Upper lobe of left lung (tissue), 6 donors: ENCODE measurements at regions not wholly inside any gene's neighbourhood (a gene's known extent, or its start where the extent isn't known, plus 50 kb on each side); places are given as distances from the start of the nearest gene placed in this dataset.
"Not testable (repeated sequence)": the region's sequence is repeated elsewhere in the genome, so short reads cannot be mapped to it uniquely, and the experiment has no call there.

Experiments used
- ATAC-seq, 2 donors: fragments of 200-7000 bp; cut with Tn5 transposase; one replicate each; pipeline ENCODE4 v1.9.1; 2022; ENCODE audit warnings: mild to moderate bottlenecking in 2 of 2, moderate library complexity in 2 of 2; ENCODE audit not compliant: low FRiP score in 2 of 2
- DNase-seq, 2 donors: peaks; one replicate each; pipeline ENCODE4 v3.0.0-alpha.2; 2019 to 2020
- H3K27ac ChIP-seq, 4 donors: fragments of 200-600 bp; sonication (generic); one replicate each; pipeline ENCODE4 v1.5.1; 2016 to 2019
- H3K27me3 ChIP-seq, 4 donors: fragments of 200-600 bp; sonication (generic); one replicate each; pipeline ENCODE4 v1.5.1; 2017 to 2019
- H3K36me3 ChIP-seq, 4 donors: fragments of 200-600 bp; sonication (generic); one replicate each; pipeline ENCODE4 v1.5.1; 2016 to 2019
- H3K4me1 ChIP-seq, 4 donors: fragments of 200-600 bp; sonication (generic); one replicate each; pipeline ENCODE4 v1.5.1; 2018 to 2019
- H3K4me3 ChIP-seq, 4 donors: fragments of 200-600 bp; sonication (generic); one replicate each; pipeline ENCODE4 v1.5.1; 2017 to 2019; ENCODE audit warnings: mild to moderate bottlenecking in 2 of 4, moderate library complexity in 1 of 4
- H3K9me3 ChIP-seq, 4 donors: fragments of 200-600 bp; sonication (generic); one replicate each; pipeline ENCODE4 v1.5.1; 2018 to 2019
- CTCF ChIP-seq, 6 experiments: fragments of 450-650 bp in 4 of 6; fragments of 200-600 bp in 2 of 6; sonication (generic) in 2 of 6; IDR thresholded peaks; one replicate each; pipeline ENCODE4 v1.5.1; 2016 to 2019; ENCODE audit warnings: antibody characterized with exemption in 6 of 6
- EP300 ChIP-seq, 4 donors: sonication (generic); formaldehyde crosslinking; IDR thresholded peaks; one replicate each; pipeline ENCODE4 v1.5.1; 2017; ENCODE audit warnings: antibody characterized with exemption in 4 of 4, control low read depth in 2 of 4
- POLR2A ChIP-seq, 4 donors: fragments of 450-650 bp; IDR thresholded peaks; one replicate each; pipeline ENCODE4 v1.5.1; 2016 to 2017; ENCODE audit warnings: antibody characterized with exemption in 4 of 4, mild to moderate bottlenecking in 2 of 4
- POLR2AphosphoS5 ChIP-seq, 2 donors: sonication (generic); formaldehyde crosslinking; IDR thresholded peaks; one replicate each; pipeline ENCODE4 v1.5.1; 2017; ENCODE audit warnings: antibody characterized with exemption in 2 of 2
- WGBS, 2 donors: methylation state at CpG; one replicate each; pipeline ENCODE4 v1.1.5; 2017 to 2018; 5-methylcytosine and 5-hydroxymethylcytosine counted together
- donor health status: DM: no; HTN: no; CAD: no; lungs with moderate emphysema.
- donor health status: DM: no; HTN: yes; CAD: no; lungs with severe emphysema.

DNA sequence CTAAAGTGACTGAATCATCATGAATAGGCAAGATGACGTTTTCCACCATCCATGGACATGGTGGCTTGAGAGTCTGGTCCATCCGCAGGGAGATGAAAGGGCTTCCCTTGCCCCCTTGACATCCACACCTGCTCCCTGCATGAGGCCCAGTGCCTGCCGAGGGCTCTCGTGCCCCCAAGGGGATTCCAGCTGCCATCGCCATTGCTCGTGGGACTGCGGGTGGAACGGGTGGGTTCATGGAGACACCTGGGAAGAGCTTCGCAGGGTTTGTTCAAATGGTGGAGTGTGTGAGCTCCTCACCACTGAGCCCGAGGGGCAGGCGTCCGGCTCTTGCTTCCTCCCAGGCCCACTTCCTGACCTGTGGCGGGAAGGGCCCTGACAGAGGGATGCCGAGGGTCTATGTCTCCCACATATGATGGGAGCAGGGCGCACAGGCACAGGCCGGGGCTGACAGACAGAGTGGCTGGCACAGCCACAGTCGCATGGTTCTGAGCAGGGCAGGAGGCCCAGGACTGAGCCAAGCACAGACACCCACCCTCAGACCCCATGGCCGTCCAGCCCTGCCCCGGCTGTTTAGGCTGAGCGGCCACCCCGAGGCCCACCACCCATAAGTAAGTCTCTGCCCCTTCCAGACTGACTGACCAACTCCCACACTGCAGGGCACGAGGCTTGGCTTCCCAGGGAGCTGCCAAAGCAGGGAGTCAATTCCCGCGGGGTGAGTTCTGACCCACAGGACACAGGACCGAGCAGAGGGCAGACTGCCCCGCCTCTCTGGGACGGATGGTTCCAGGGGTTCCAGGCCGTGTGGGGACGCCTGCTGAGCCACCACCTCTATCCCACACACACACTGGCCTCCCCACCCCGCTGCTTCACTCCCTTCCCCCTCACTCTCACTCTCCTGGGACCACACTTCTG is 70.0 kb upstream of the PPP1R26 start:
- WGBS, 2 donors: 79 to 81% methylated on average over 4 to 28 of the region's 30 CpGs
- no peaks in the 10 kb centered on the region for H3K27me3 ChIP-seq
- no peaks in the 10 kb centered on the region for H3K9me3 ChIP-seq

DNA sequence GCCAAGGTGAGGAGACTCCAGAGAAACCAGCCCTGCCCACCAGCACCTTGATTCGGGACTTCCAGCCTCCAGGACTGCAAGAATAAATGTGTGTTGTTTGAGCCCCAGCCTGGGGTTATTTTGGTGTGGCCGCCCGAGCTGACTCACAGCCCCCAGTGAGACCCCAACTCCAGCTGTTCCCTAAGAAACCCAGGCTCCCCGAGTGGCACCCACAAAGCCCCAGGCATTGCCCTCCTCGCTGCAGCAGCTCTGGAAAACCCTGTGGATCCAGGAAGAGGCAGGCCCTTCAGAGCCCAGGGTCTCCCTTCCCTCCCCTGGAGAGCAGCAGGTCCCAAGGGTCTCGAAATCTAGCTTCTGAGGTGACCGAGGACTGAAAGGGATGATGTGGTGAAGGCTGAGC is 69.2 kb upstream of the PPP1R26 start:
- TF ChIP-seq EP300 (IDR thresholded peaks at IDR 0.05) (no peak), CTCF (IDR thresholded peaks at IDR 0.05) (no peak), POLR2AphosphoS5 (IDR thresholded peaks at IDR 0.05) (no peak), POLR2A (IDR thresholded peaks at IDR 0.05) (no peak)
- no peaks in the 10 kb centered on the region for H3K27me3 ChIP-seq
- no peaks in the 10 kb centered on the region for H3K9me3 ChIP-seq
- no peak overlapping the region for H3K27ac ChIP-seq
- WGBS, 2 donors: 79 to 89% methylated on average over 2 to 7 of the region's 7 CpGs
- DNase-seq: no peak
- no peak for ATAC-seq
- peaks cover 0 to 9% (median 0%) of the 10 kb centered on the region in 4 donors for H3K4me1 ChIP-seq
- no peak overlapping the region for H3K4me3 ChIP-seq
- H3K36me3 ChIP-seq: no peaks in the 10 kb centered on the region

More for the DNA sequence above, 70.0 kb upstream of the PPP1R26 start:
- ATAC-seq (no peak), DNase-seq (peak in 1 of 2 donors; percentile 60)
- H3K27ac ChIP-seq: no peak overlapping the region
- H3K4me1 ChIP-seq: peaks cover 0 to 9% (median 0%) of the 10 kb centered on the region in 4 donors
- no peaks in the 10 kb centered on the region for H3K36me3 ChIP-seq
- TF ChIP-seq POLR2AphosphoS5 (IDR thresholded peaks at IDR 0.05): no peak
- no peak for TF ChIP-seq POLR2A (IDR thresholded peaks at IDR 0.05)
- no peak for TF ChIP-seq CTCF (IDR thresholded peaks at IDR 0.05)
- no peak for TF ChIP-seq EP300 (IDR thresholded peaks at IDR 0.05)
- H3K4me3 ChIP-seq: no peak overlapping the region

DNA sequence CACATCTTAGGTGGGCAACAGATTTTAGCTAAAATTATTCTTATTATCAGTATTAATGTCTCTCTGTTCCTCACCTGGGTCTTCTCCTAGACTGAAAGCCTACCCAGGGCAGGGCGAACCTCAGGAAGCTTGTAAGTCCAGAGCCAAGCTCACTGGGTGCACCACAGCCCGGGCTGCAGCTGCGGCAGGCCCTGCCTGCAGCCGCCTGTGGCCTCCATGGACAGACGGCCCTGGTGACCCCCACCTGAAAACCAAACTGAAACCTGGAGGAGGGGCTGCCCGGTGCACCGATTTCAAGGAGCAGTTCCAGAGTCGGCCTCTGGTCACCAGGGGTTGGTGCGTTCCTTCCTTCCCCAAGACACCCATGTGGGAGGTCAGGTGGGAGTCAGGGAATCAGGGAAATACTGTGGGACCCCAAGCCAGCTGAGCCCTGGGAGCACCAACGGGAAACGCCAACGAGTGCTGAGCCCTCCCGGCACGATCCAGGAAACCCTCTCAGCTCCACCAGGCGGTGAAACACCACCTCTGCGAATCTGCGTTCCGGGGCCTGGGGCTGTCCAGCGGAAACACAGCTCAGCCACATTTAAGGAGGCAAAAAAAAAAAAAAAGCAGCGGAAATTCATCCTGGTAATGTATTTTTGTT is 68.6 kb upstream of the PPP1R26 start:
- DNase-seq (peak; percentile 4 to 48), ATAC-seq (no peak)
- Histone ChIP-seq H3K9me3 (no peaks in the 10 kb centered on the region), H3K36me3 (no peaks in the 10 kb centered on the region), H3K27me3 (no peaks in the 10 kb centered on the region), H3K4me3 (no peak overlapping the region), H3K4me1 (peaks cover 0 to 9% (median 0%) of the 10 kb centered on the region in 4 donors), H3K27ac (no peak overlapping the region)
- 75 to 83% methylated on average over 15 to 20 of the region's 20 CpGs for WGBS, 2 donors
- TF ChIP-seq POLR2A (IDR thresholded peaks at IDR 0.05) (no peak), EP300 (IDR thresholded peaks at IDR 0.05) (no peak), POLR2AphosphoS5 (IDR thresholded peaks at IDR 0.05) (no peak), CTCF (IDR thresholded peaks at IDR 0.05) (no peak)

GRCh38 chr9:135411605-135412004 is 68.0 kb upstream of the PPP1R26 start:
- not testable (repeated sequence) for H3K36me3 ChIP-seq, ATAC-seq

GRCh38 chr9:135412315-135413085 is 67.1 kb upstream of the PPP1R26 start:
- not testable (repeated sequence) for H3K4me3 ChIP-seq, H3K9me3 ChIP-seq, H3K27me3 ChIP-seq, H3K36me3 ChIP-seq, H3K27ac ChIP-seq, H3K4me1 ChIP-seq
- DNase-seq: peak; percentile 59 to 97
- peak; percentile 96 to 99 (median 99) for TF ChIP-seq CTCF (IDR thresholded peaks at IDR 0.05)
- peak; percentile 74 to 91 for ATAC-seq
- 8 to 11% methylated on average over 40 to 43 of the region's 43 CpGs for WGBS, 2 donors

More at GRCh38 chr9:135411605-135412004, 68.0 kb upstream of the PPP1R26 start:
- not testable (repeated sequence) for H3K27ac ChIP-seq, H3K4me1 ChIP-seq, H3K27me3 ChIP-seq, H3K9me3 ChIP-seq, H3K4me3 ChIP-seq
- DNase-seq: peak in 1 of 2 donors; percentile 10
- WGBS, 2 donors: 91 to 94% methylated on average over 7 of the region's 7 CpGs
